Endothelial cell of umbilical vein (primary cell): ENCODE measurements at regions not wholly inside any gene's neighbourhood (a gene's known extent, or its start where the extent isn't known, plus 50 kb on each side); places are given as distances from the start of the nearest gene placed in this dataset.

Experiments used
- BruUV-seq: library from RNA; stranded (reverse); fragments of 400-500 nt; replicated peaks from 2 replicates; lab custom pipeline; 2021; lab: Mats Ljungman, UMichigan
- CTCF ChIA-PET: fragments of 300-600, 350-600 bp; sonication (Branson Sonifier 250); formaldehyde crosslinking; loops from one replicate; lab custom pipeline; 2021; ENCODE audit warnings: antibody characterized with exemption, inconsistent platforms; lab: Charles Lee
- POLR2A ChIA-PET: fragments of 300-600, 350-600 bp; sonication (Branson Sonifier 250); formaldehyde crosslinking; loops from one replicate; lab custom pipeline; 2021; ENCODE audit warnings: antibody characterized with exemption, inconsistent platforms; lab: Charles Lee
- DNase-seq: peaks from one replicate; pipeline ENCODE4 v3.0.0-alpha.2; 2011; ENCODE audit warnings: low read depth, low spot score
- FAIRE-seq: peaks from 2 replicates; lab custom pipeline; 2011; peaks lifted over from hg19 to GRCh38; lab: Jason Lieb, UNC
- H2AFZ ChIP-seq: 2 replicates; pipeline ENCODE4 v1.6.0; 2012; ENCODE audit warnings: low read depth, low read length, control low read depth, inconsistent platforms
- H3K27ac ChIP-seq: 2 replicates; pipeline ENCODE4 v1.5.1; 2011; ENCODE audit warnings: low read depth, mild to moderate bottlenecking, control low read depth, low read length, moderate library complexity; ENCODE audit not compliant: insufficient read depth
- H3K27me3 ChIP-seq, 2 experiments: 2 replicates each; pipeline versions ENCODE4 v1.6.0 to v1.6.1; 2011; ENCODE audit warnings: low read length in 2 of 2, mixed read lengths in 1 of 2; ENCODE audit not compliant: control insufficient read depth in 2 of 2, insufficient read depth in 2 of 2
- H3K36me3 ChIP-seq, 2 experiments: 2 replicates in 1 of 2; 3 replicates in 1 of 2; pipeline ENCODE4 v1.5.1; 2011; ENCODE audit warnings: low read length in 2 of 2, mild to moderate bottlenecking in 1 of 2, moderate library complexity in 1 of 2; ENCODE audit not compliant: control insufficient read depth in 2 of 2, insufficient read depth in 2 of 2; ENCODE audit errors: extremely low read depth in 1 of 2
- H3K4me1 ChIP-seq: 3 replicates; pipeline ENCODE4 v1.5.1; 2011; ENCODE audit warnings: mild to moderate bottlenecking, low read length; ENCODE audit not compliant: control insufficient read depth, insufficient read depth; ENCODE audit errors: extremely low read depth
- H3K4me2 ChIP-seq: 2 replicates; pipeline ENCODE4 v1.6.1; 2011; ENCODE audit warnings: low read length, control low read depth, mixed read lengths; ENCODE audit not compliant: insufficient read depth
- H3K4me3 ChIP-seq, 3 experiments: fragments of 200-600 bp in 1 of 3; sonication (generic), shearing (Covaris generic) in 1 of 3; replicated peaks in 1 of 3; 2 replicates each; pipeline ENCODE4 v1.5.1; 2011 to 2016; ENCODE audit warnings: control low read depth in 3 of 3, low read length in 3 of 3, mild to moderate bottlenecking in 2 of 3, inconsistent platforms in 1 of 3, low read depth in 1 of 3, moderate library complexity in 1 of 3; ENCODE audit not compliant: insufficient read depth in 1 of 3
- H3K79me2 ChIP-seq: 2 replicates; pipeline ENCODE4 v1.6.0; 2012; ENCODE audit warnings: low read length, inconsistent platforms; ENCODE audit not compliant: control insufficient read depth, insufficient read depth
- H3K9ac ChIP-seq: replicated peaks from 2 replicates; pipeline ENCODE3; 2011; ENCODE audit warnings: low read length, control low read depth; ENCODE audit not compliant: insufficient read depth; ENCODE audit errors: extremely low read depth
- H3K9me1 ChIP-seq: replicated peaks from 3 replicates; pipeline ENCODE4 v1.6.0; 2011; ENCODE audit warnings: mild to moderate bottlenecking, low read length; ENCODE audit not compliant: control insufficient read depth, insufficient read depth; ENCODE audit errors: extremely low read depth
- H3K9me3 ChIP-seq: replicated peaks from 2 replicates; pipeline ENCODE4 v1.5.1; 2012; ENCODE audit warnings: low read length, inconsistent platforms; ENCODE audit not compliant: control insufficient read depth, insufficient read depth
- H4K20me1 ChIP-seq: replicated peaks from 2 replicates; pipeline ENCODE3; 2011; ENCODE audit warnings: mild to moderate bottlenecking, low read length; ENCODE audit not compliant: control insufficient read depth, insufficient read depth; ENCODE audit errors: extremely low read depth
- CTCF ChIP-seq, 2 donors: IDR thresholded peaks; 1 replicate in 1 of 2; 2 replicates in 1 of 2; pipeline ENCODE4 v1.5.1; 2011; ENCODE audit warnings: low read length in 2 of 2, mild to moderate bottlenecking in 2 of 2, moderate library complexity in 2 of 2, control low read depth in 1 of 2, inconsistent platforms in 1 of 2, low read depth in 1 of 2; ENCODE audit not compliant: insufficient read depth in 1 of 2; ENCODE audit errors: extremely low read depth in 1 of 2
- EZH2 ChIP-seq: IDR thresholded peaks from 2 replicates; pipeline ENCODE4 v1.6.1; 2012; ENCODE audit warnings: borderline replicate concordance, low read depth, mild to moderate bottlenecking, moderate library complexity, low read length, inconsistent platforms; ENCODE audit not compliant: severe bottlenecking
- FOS ChIP-seq: IDR thresholded peaks from 2 replicates; pipeline ENCODE4 v1.6.1; 2011; ENCODE audit warnings: mild to moderate bottlenecking, low read length, moderate library complexity, borderline replicate concordance; ENCODE audit not compliant: insufficient read depth
- GATA2 ChIP-seq: IDR thresholded peaks from 2 replicates; pipeline ENCODE4 v1.7.0; 2011; ENCODE audit warnings: low read depth, mild to moderate bottlenecking, moderate library complexity, mixed read lengths, low read length; ENCODE audit not compliant: insufficient read length, insufficient read depth
- JUN ChIP-seq: IDR thresholded peaks from 2 replicates; pipeline ENCODE4 v1.6.1; 2011; ENCODE audit warnings: borderline replicate concordance, low read depth; ENCODE audit not compliant: insufficient read length, insufficient read depth
- MAX ChIP-seq: IDR thresholded peaks from 2 replicates; pipeline ENCODE4 v1.6.1; 2011; ENCODE audit not compliant: insufficient read depth, insufficient read length
- MYC ChIP-seq: IDR thresholded peaks from one replicate; pipeline ENCODE4 v1.6.1; 2011; ENCODE audit warnings: mild to moderate bottlenecking, low read depth, low read length
- POLR2A ChIP-seq: IDR thresholded peaks from 2 replicates; pipeline ENCODE4 v1.6.1; 2012; ENCODE audit warnings: low read depth, mild to moderate bottlenecking, control low read depth, low read length
- POLR2AphosphoS5 ChIP-seq: IDR thresholded peaks from 2 replicates; pipeline ENCODE4 v1.6.1; 2012; ENCODE audit warnings: low read depth, mild to moderate bottlenecking, control low read depth, low read length, moderate library complexity; ENCODE audit not compliant: insufficient read depth
- dilution Hi-C: fragments of 300-500 bp; cut with MboI; formaldehyde crosslinking; loops from one replicate; pipeline ENCODE4 v1.15.0; 2019; ENCODE audit warnings: low sequenced_read_pairs; ENCODE audit not compliant: extremely low pct_ligation_motif_present
- intact Hi-C: fragments of 100-400 bp; cut with micrococcal nuclease; formaldehyde crosslinking; loops from one replicate; pipeline ENCODE4 v1.10.0; 2022

- no peak for TF ChIP-seq CTCF (IDR thresholded peaks at IDR 0.05; ENCODE audit: extremely low read depth in 1 of 2, insufficient read depth in 1 of 2, low read depth in 1 of 2, low read length in 2 of 2)
- TF ChIP-seq POLR2A = no peak
- no peak for TF ChIP-seq MAX
- no peak for TF ChIP-seq JUN
- TF ChIP-seq FOS = no peak
- TF ChIP-seq GATA2 = no peak
- TF ChIP-seq MYC = no peak
- TF ChIP-seq EZH2 = no peak
- no peak for TF ChIP-seq POLR2AphosphoS5
- dilution Hi-C loops = no loop called here
- Histone ChIP-seq H3K27me3 (no peaks in the 10 kb centered on the region), H3K27ac (no peak overlapping the region), H3K9me3 (no peaks in the 10 kb centered on the region), H3K79me2 (no peaks in the 10 kb centered on the region), H3K9ac (no peak overlapping the region), H3K4me2 (no peak overlapping the region), H3K9me1 (no peaks in the 10 kb centered on the region), H4K20me1 (no peaks in the 10 kb centered on the region), H3K4me1 (no peaks in the 10 kb centered on the region), H3K4me3 (no peak overlapping the region), H3K36me3 (no peaks in the 10 kb centered on the region), H2AFZ (no peak overlapping the region)
- BruUV-seq = no TSS peak
- ChIA-PET POLR2A (no interaction called here), CTCF (interaction anchor here (2.3 kb wide), 1 partner anchor 11 kb away, joined by 9 read pairs; no protein-coding TSS in a partner anchor)
- intact Hi-C loops = no loop called here
- DNase-seq (no peak), FAIRE-seq (no peak)
Observed at GRCh38 chr1:61536174-61537108, 188.5 kb downstream of the TM2D1 start.
